ENCODE measurements at regions not wholly inside any gene's neighbourhood (a gene's known extent, or its start where the extent isn't known, plus 50 kb on each side); places are given as distances from the start of the nearest gene placed in this dataset.

- CTCF ChIA-PET = no interaction called here
- SMC1A ChIA-PET (ENCODE audit: uncharacterized antibody, unreplicated experiment) = no interaction called here
- RAD21 ChIA-PET (ENCODE audit: unreplicated experiment) = no interaction called here
- no peak for TF ChIP-seq ZBTB40 (IDR thresholded peaks at IDR 0.05; ENCODE audit: borderline replicate concordance)
- TF ChIP-seq RAD21 (IDR thresholded peaks at IDR 0.05; ENCODE audit: insufficient read depth, low read depth, low read length) = no peak
- no peak for TF ChIP-seq E2F4 (IDR thresholded peaks at IDR 0.05; ENCODE audit: low read depth, low read length)
- no peak for TF ChIP-seq PAX5 (IDR thresholded peaks at IDR 0.05; ENCODE audit: borderline replicate concordance, low read depth, low read length)
- TF ChIP-seq ESRRA (IDR thresholded peaks at IDR 0.05; ENCODE audit: low read length) = no peak
- TF ChIP-seq CREB1 (IDR thresholded peaks at IDR 0.05; ENCODE audit: low read depth) = no peak
- TF ChIP-seq BCL3 (IDR thresholded peaks at IDR 0.05; ENCODE audit: borderline replicate concordance, insufficient read depth, low read depth, low read length, poor library complexity, severe bottlenecking) = no peak
- TF ChIP-seq CEBPB (IDR thresholded peaks at IDR 0.05; ENCODE audit: borderline replicate concordance in 1 of 2, low read depth in 2 of 2, low read length in 2 of 2) = no peak
- no peak for TF ChIP-seq POLR2A (IDR thresholded peaks at IDR 0.05; ENCODE audit: low read depth, low read length)
- no peak for TF ChIP-seq CHD4 (IDR thresholded peaks at IDR 0.05)
- TF ChIP-seq ZNF24 (IDR thresholded peaks at IDR 0.05) = no peak
- TF ChIP-seq ZNF622 (IDR thresholded peaks at IDR 0.05) = no peak
- no peak for TF ChIP-seq CEBPZ (IDR thresholded peaks at IDR 0.05; ENCODE audit: low read depth, low read length)
- TF ChIP-seq IKZF1 (conservative IDR thresholded peaks at IDR 0.05) = no peak
These were observed 111.4 kb upstream of the EXOC2 start for GRCh38 chr6:804317-804716.

More at GRCh38 chr6:804317-804716, 111.4 kb upstream of the EXOC2 start:
- 66% methylated on average over 13 of the region's 13 CpGs for WGBS (ENCODE audit: insufficient coverage, insufficient replicate concordance, low lambda C conversion rate, missing lambda C conversion rate)
- DNase-seq (ENCODE audit: low read depth, low spot score) (no peak), ATAC-seq (no peak), FAIRE-seq (no peak)
- in situ Hi-C loops (cut with MboI) (no loop called here), intact Hi-C loops (cut with micrococcal nuclease; ENCODE audit: unreplicated experiment) (no loop called here)
- Histone ChIP-seq H3K9me3 (replicated peaks; ENCODE audit: control insufficient read depth, insufficient read depth, low read length) (no peaks in the 10 kb centered on the region), H3K4me2 (ENCODE audit: control insufficient read depth, insufficient read depth) (no peak overlapping the region), H3K36me3 (ENCODE audit: control insufficient read depth in 2 of 2, insufficient read depth in 2 of 2, low read length in 1 of 2) (no peaks in the 10 kb centered on the region), H3K4me3 (no peak overlapping the region), H2AFZ (ENCODE audit: control insufficient read depth, low read depth, low read length) (no peak overlapping the region), H4K20me1 (ENCODE audit: control insufficient read depth, insufficient read depth) (no peaks in the 10 kb centered on the region), H3K4me1 (ENCODE audit: control insufficient read depth, insufficient read depth, low read length) (no peaks in the 10 kb centered on the region), H3K27me3 (replicated peaks in 1 of 2; ENCODE audit: control insufficient read depth in 2 of 2, insufficient read depth in 2 of 2, low read length in 1 of 2) (peaks cover 0 to 11% of the 10 kb centered on the region in 2 experiments; a peak in 3 of 4 replicates), H3K79me2 (ENCODE audit: control insufficient read depth, insufficient read depth, low read length) (no peaks in the 10 kb centered on the region), H3K9ac (ENCODE audit: control insufficient read depth, insufficient read depth, low read length) (no peak overlapping the region), H3K27ac (ENCODE audit: control insufficient read depth, insufficient read depth) (no peak overlapping the region)
- no TSS peak for BruUV-seq (replicated peaks)
- POLR2A ChIA-PET = no interaction called here

All from GM12878 (cell line).